NCI-H82 treated with DMSO at 0.1 percent for 48 hours (cell line): ENCODE measurements at regions not wholly inside any gene's neighbourhood (a gene's known extent, or its start where the extent isn't known, plus 50 kb on each side); places are given as distances from the start of the nearest gene placed in this dataset.

Source experiments
- DNase-seq: peaks from one replicate; lab custom pipeline; 2025; ENCODE audit not compliant: unreplicated experiment; lab: John Stamatoyannopoulos, UW

DNA sequence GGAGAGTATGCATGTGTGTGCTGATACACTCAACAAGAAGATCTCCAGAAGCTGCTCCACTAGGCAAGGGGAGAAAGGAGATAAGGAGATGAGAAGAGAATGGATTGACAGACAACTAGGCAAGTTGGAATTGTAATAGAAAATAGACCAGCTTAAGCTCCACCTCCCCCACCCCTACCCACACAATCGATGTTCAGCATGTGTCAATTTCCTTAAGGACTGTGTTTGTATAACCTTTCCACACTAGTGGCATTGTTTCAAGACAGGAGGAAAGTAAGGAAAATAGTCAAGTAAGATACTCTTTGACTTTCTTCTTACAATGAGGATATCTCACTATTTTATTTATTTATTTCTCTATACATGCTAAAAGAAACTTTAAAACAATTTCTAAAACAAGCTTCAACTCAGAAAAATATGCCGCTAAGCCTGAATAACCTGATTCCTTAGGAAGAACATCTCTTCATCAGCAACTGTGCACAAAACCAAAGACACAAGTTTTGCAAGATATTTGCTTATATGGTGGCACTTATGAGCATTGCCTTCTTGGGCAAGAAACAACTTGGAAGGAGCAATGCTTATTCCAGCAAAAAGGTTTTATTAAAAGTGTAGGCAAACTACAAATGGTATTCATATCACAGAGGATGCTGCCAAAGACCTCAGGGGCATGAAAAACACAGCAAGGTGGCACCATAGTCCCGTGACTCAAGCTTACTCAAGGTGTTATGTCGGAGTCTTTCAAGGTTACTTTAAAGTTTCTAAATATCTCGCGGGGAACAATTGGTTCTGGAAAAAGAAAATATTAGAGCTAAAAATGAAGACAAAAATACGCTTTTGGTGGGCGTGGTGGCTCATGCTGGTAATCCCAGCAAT is 249.1 kb downstream of the COL12A1 start:
- DNase-seq: no peak

DNA sequence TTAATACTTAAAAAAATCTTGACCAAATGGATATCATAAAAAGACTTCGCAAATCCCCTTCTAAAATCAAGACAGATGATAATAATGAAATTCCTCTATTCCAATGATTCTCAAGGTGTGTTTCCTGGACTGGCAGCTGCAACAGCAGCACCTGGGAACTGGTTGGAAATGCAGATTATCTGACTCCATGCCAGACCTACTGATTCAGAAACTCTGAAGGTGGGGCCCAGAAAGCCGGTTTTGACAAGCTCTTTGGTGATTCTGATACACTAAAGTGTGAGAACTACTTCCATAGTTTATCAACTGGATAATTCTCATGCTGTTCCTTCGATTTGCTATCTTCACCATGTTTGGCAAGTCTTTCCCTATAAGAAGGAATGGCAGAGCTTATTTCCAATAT is 252.1 kb downstream of the COL12A1 start:
- no peak for DNase-seq

DNA sequence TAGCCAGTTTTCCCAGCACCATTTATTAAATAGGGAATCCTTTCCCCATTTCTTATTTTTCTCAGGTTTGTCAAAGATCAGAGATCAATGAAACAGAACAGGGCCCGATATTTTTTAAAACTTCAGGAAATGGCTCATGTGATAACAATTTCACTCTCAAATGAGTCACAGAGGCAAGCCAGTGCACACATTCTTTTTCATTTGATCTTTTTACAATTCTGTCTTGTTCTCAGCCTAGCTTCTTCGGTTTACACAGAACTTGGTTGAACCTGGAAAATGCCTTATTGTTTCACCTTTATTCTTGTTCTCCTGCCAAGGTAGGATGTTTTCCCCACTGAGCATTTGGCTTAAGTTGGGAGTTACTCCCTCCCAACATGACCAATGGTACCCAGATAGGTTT is 258.9 kb downstream of the COL12A1 start:
- no peak for DNase-seq

DNA sequence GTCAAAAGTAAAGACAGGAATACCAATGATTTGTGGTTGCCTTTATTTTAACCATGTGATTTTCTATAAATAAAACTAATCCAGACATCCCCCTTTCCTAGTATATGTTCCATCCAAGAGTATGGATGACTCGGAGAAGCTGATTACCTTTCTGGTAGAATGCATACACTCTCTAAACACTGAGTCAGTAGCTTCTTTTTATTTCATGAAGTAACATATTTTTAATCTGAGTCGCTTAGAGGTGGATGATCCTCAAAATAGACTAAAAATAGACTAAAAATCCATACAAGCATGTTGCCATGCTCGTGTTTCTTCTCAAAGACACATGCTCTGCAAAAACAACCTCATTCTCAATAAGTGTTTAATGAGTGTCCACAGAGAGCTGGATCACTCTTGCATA is 263.7 kb downstream of the COL12A1 start:
- DNase-seq: no peak

DNA sequence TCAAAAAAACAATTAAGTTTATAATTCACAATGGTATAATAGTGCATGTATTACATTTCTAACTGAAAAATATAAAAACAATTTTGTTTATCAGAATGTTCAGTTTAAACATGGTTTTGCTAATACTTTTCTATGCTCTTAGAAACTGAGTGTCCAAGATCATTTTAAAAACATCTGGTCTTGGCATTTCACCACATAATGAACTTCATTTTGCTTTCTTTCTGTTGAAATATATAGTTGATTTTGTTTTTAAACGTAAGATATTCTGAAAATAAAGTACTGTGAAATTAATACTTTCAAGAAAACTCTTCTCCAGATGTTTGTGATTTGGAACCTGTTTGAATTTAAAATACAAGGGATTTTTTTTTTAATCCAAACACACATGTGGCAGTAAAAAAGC is 264.4 kb downstream of the COL12A1 start:
- DNase-seq: no peak

DNA sequence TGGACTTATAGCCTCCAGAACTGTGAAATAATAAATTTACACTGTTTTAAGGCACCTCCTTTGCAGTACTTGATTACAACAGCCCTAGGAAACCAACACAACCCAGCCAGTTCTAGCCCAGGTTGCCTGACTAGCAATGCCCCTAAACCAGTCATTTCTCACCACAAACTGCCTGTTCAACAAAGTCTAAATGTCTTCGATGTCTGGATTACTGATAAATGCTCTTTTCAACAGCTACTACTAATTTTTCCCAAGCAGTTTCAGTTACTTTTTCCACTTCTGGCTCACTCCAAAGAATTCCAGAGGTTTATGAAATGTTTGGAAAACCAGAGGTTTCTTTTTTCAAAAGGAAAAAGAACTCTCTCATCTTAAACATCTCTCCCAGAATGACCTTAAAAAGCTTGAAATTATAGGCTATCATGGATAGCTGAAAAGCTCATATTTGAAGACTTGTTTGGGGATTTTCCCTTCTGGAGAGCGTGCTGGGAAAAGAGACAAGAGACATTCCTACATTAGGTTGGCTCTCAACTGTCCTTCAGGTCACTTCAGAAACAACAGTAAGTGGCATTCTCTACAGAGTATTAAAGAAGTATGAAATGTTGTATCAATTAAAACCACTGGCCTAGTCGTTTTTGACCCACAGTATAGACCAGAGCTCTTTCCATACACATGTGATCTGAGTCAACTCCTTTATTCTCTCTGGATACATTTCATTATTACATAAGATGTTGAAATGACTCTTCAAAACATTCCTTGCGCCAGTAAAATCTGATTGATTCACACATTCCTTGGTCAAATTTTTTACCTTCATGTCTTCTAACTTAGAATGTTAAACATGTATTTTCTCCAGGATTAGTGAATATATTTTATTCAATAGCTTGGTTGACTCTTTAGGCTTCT is 265.9 kb downstream of the COL12A1 start:
- DNase-seq: no peak

DNA sequence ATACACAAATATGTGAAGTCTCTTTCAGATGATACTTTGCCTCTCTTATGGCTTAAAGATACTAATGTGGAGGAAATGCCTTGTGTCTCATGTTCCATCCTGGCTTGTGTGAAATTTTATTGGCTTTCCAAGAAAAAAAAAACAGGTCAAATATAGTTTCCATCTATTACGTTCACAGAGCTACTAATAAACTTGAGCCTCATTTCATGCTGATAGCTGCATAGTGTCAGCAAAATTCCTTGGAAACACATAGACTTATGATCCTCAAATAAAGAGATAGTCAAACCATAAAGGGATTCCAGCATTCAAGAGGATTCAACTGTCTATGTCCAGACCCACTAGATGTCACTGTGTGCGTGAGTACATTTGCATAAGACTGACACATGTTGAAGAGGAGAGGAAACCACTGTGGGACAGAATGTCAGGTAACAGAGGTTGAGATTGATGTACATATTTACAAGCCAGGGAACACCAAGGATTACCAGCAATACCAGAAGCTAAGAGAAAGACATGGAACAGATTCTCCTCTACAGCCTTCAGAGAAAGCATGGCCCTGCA is 266.6 kb downstream of the COL12A1 start:
- no peak for DNase-seq

DNA sequence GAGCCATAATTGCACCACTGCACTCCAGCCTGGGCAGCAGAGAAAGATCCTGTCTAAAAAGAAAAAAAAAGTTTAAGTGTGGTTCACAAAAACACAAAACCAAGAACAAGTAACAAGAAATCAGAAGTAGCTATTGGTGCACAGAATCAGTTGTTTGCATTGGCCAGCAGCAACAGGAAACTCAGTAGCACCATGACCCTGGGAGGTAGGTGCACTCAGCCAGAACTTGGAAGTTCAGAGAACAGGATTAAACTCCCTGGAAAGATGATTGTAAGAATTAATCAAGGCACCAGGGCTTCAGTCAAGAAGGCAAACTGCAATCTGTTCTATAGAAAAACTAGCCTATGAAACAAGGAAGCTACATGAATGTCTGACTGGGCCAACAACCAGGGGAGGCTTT is 267.9 kb downstream of the COL12A1 start:
- DNase-seq: no peak

DNA sequence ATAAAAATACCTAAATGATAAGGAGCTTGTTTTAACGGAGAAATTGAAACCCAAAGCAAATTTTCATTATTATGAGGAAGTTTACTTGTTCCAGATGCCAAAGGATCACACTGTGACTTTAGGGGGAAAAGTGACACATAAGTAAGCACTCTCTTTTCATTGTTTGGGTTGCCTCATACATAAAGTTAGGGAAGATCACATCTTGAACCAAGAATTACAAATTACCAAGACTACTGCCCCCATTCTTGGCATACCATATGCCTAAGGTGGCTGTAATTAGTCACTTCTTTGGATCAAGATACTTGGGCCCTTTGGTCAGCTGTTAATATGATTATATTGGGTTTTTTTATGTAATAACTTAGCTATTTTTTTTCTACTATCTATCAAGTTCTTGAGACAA is 269.0 kb downstream of the COL12A1 start:
- no peak for DNase-seq

DNA sequence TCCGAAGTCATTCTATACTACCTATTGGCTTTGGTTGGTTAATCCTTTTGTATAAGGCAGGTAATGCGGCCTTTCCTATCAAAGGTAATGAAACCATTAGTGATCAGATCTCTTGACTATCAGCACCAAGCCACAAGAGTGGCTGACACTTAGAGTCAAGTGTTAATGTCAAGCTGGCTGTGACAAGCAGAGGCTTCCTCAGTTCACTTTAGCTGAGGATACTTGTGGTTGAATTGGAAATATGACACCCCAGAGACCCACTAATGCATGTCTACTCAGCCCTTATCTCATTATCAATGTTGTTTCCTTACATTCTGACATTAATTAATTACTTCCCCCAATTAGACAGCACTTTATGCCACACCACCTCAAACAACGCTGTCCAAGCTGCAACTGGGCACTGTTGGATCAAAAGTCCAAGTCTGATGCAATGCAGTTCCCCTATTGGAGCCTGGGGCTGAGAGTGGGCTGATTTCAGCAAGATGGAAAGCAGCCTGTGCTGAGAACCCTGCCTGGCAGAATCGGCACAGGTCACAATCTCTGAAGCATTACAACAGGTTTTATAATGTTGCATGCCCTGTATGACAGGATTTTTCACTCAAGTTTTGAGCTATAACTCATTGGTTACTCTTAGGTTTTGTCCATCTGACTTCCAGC is 273.5 kb downstream of the COL12A1 start:
- DNase-seq: no peak

DNA sequence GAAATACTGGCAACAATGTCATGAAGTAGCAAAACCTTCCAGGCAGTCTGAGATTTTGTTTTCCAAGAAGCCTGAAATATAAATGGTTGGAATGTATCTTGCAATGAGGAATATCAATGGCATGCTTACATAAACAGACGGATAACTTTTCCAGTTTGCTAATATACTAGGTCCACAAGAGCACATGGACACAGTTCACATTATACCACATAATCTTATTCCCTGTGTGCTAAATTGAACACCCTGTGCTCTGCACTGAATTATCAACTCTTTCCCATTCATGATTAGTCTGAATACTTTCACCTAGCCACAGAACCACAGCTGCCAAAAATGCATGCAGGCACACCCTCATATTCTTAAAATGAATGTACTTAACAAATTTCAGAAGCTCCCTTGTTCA is 274.3 kb downstream of the COL12A1 start:
- no peak for DNase-seq

DNA sequence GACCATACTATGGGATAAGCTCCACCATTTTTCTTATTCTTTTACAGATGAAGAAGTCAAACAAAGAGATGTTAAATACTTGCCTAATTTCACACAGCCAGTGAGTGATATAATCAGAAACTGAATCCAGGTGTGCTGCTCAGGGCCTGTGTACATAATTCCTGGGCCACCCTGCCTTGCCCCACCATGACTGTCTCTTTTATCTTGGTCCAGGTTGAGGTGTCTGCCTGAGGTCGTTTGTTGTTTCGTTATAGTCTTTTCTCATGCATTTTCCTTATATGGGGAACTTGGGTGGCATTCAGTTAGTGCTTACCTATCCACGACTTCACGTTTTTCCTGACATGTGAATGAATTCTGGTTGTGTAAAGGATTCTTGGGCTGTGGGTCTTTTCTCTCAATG is 277.6 kb downstream of the COL12A1 start:
- DNase-seq: no peak

DNA sequence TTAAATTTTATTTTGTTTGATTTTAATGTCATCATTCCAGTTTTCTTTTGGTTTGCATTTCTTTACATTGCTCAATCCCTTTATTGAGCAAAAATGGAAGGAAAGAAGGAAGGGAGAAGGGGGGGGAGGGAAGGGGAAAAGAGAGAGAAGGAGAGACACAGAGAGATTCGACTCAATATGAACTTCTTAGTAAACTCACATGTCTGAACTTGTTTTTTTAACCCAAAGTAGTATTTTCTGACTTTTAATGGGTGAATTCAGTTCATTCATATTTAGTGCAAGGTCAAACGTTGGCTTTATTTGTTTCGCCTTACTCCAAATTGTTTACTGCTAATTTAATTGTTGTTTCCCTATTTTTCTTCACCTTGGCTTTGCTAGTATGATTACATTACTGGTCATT is 278.6 kb downstream of the COL12A1 start:
- no peak for DNase-seq

DNA sequence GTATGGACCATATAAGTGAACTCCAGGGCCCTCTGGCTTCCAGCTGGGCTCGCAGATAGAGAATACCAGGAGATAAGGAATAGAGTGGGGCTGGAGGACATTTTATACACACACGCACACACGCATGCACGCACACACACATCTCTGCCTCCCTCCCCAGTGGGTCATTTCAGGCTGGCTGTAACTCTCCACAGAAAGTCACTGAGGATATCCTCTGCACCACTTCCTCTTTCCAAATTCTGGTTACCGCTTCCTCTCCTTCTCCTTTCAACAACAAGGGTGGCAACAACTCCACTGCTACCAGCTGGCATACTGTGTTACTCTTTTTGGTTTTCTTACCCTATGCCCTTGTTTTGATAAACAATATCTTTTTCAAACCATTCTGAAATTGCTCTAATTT is 280.2 kb downstream of the COL12A1 start:
- no peak for DNase-seq

DNA sequence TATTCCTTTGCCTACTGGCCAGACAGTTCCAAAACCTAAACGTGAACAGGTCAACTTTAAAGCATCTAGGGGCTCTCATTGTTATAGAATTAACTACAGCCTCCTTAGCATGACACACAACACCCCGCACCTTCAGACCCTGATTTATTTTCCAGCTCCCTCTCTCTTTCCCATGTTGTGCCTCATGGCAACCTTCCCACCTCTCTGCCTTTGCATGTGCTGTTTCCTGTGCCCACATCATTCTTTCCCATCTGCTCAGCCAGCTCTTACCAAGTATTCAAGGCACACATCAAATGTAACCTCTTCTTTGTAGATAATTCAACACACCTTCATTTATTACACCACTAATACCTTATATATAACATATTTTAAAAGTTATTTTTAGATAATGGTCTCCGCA is 291.0 kb downstream of the COL12A1 start:
- DNase-seq: no peak

DNA sequence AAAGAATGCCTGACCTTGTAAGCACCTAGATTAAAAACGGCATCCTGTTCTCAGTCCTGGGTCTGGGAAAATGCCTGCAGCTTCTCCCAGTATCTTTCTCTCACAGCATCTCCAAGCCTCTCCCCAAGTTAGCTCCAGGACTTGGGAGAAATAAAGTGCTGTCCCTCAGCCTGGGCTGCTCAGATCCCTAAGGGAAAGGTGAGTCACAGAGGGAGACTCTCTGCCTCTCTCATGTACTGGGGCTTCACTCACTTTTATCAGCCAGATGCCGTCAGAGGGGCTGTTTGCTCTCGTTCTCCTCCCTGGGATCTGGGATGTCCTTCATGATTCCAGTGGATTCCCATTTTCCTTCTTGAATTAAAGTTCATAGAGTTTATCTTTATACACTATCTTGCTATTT is 293.6 kb downstream of the COL12A1 start:
- DNase-seq: no peak

DNA sequence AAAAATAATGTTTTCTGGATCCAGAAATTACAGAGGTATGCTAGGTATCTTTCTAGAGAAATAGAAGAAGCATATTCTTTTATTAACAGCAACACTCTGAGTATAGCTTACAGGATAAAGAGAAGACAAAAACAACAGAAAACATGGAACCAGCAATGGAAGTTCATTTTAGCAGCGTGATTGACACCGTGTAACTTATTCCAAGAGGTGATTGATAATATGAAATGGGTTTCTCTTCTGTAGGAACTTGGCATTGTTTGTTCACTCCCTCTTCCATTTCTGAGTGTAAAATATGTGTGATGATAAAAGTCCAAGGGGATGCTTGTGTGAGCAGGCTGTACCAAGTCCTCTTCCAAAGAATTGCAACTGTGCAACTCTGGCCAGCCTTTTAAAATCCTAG is 303.0 kb downstream of the COL12A1 start:
- DNase-seq: no peak

DNA sequence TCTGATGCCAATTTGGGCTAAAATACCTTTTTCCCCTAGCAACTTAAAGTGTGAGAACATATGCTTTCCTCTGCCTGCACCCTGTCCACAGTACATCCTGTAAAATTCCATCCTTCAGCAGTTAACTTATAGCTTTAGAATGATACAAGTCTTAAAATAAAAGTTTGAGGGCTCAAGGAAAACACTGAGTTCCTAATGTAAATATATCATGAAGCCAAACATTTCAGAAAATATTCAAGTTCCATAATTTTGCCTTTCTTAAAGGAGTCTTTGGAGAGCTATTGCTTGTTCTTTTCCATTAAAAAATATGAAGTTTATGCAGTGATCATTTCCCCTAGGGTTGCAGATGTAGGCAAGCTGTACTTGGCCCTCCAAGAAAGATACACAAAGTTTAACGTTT is 303.8 kb downstream of the COL12A1 start:
- no peak for DNase-seq

DNA sequence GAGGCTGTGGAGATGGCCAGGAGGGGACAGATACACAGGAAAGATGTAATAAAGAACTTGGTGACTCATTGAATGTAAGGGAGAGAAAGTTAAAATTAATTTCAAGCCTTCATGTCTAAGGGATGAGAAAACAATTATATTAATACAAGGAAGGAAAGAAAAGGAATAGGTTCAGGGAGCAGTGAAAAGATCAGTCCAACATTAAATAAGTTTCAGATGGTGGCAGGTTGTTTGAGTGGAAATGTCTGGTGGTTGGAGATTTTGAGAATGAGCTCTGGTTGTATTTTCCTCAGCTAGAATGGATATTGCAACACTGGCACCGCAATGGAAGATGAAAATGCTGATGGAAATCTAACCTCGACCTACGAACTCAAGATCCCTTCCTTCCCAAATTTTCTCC is 304.3 kb downstream of the COL12A1 start:
- DNase-seq: no peak

DNA sequence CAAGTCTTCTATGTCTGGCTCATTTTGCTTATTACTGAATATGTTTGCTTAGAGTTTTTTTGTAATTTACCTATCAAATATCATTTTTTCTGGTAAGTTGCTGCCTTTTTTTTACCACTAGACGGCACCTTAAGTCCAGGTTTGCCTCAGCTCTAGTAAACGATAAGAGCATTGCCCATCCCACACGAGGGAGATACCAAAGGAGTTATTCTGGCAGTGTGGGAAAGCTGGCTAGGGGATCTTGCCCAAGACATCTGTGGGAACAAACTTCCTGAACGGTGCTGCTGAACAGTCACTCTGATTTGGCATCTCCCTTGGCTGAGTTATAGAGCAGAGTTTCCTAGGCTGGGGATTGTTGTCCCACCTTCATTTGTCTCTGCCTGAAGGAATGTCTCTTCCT is 306.4 kb downstream of the COL12A1 start:
- no peak for DNase-seq

DNA sequence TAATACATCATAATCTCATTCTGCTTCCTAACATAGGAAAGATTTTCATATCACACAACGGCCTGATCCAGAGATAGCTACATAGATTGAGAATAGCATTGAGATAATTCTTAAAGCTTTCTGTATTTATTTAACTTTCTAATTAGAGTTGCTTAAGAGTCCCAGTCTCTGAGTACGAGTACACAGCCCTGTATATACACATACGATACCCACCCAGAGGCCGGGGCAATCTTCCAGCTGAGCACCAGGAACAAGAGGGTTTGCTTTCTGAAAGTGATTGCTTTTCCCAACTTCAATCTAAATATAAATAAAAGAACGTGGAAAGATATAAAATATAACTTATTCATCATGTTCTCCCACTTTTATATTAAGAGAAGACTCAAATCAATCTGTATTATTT is 313.8 kb downstream of the COL12A1 start:
- no peak for DNase-seq
